ENCODE measurements at regions not wholly inside any gene's neighbourhood (a gene's known extent, or its start where the extent isn't known, plus 50 kb on each side); places are given as distances from the start of the nearest gene placed in this dataset.

GRCh38 chr2:224194161-224194560, 155.1 kb upstream of the SERPINE2 start:
- no peak for TF ChIP-seq RAD21 (IDR thresholded peaks at IDR 0.05; ENCODE audit: insufficient read depth, low read depth, low read length)
- TF ChIP-seq, protein P1, sequence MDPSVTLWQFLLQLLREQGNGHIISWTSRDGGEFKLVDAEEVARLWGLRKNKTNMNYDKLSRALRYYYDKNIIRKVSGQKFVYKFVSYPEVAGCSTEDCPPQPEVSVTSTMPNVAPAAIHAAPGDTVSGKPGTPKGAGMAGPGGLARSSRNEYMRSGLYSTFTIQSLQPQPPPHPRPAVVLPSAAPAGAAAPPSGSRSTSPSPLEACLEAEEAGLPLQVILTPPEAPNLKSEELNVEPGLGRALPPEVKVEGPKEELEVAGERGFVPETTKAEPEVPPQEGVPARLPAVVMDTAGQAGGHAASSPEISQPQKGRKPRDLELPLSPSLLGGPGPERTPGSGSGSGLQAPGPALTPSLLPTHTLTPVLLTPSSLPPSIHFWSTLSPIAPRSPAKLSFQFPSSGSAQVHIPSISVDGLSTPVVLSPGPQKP (IDR thresholded peaks at IDR 0.05; ENCODE audit: low read depth, low read length), result no peak
- TF ChIP-seq DPF2 (IDR thresholded peaks at IDR 0.05), result no peak
- no peak for TF ChIP-seq CTCF (IDR thresholded peaks at IDR 0.05 in 2 of 3, conservative IDR thresholded peaks at IDR 0.05 in 1 of 3; ENCODE audit: control insufficient read depth in 2 of 3, extremely low read depth in 1 of 3, insufficient read depth in 1 of 3, low read depth in 3 of 3, low read length in 3 of 3)
- no peak for TF ChIP-seq EP300 (IDR thresholded peaks at IDR 0.05; ENCODE audit: borderline replicate concordance in 1 of 2, control insufficient read depth in 1 of 2, low read depth in 2 of 2, low read length in 2 of 2)
- TF ChIP-seq, protein P2, sequence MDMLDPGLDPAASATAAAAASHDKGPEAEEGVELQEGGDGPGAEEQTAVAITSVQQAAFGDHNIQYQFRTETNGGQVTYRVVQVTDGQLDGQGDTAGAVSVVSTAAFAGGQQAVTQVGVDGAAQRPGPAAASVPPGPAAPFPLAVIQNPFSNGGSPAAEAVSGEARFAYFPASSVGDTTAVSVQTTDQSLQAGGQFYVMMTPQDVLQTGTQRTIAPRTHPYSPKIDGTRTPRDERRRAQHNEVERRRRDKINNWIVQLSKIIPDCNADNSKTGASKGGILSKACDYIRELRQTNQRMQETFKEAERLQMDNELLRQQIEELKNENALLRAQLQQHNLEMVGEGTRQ (IDR thresholded peaks at IDR 0.05; ENCODE audit: borderline replicate concordance, low read depth, low read length), result no peak
- no peak for TF ChIP-seq IRF3 (IDR thresholded peaks at IDR 0.05)
- TF ChIP-seq RCOR1 (conservative IDR thresholded peaks at IDR 0.05; ENCODE audit: low read depth, low read length), result no peak
- no peak for TF ChIP-seq FOXK2 (IDR thresholded peaks at IDR 0.05)

Data from GM12878 (cell line).